Endothelial cell of umbilical vein (primary cell): ENCODE measurements at regions not wholly inside any gene's neighbourhood (a gene's known extent, or its start where the extent isn't known, plus 50 kb on each side); places are given as distances from the start of the nearest gene placed in this dataset.

ENCODE experiments used
- BruUV-seq: library from RNA; stranded (reverse); fragments of 400-500 nt; replicated peaks from 2 replicates; lab custom pipeline; 2021; lab: Mats Ljungman, UMichigan
- CTCF ChIA-PET: fragments of 300-600, 350-600 bp; sonication (Branson Sonifier 250); formaldehyde crosslinking; loops from one replicate; lab custom pipeline; 2021; ENCODE audit warnings: antibody characterized with exemption, inconsistent platforms; lab: Charles Lee
- POLR2A ChIA-PET: fragments of 300-600, 350-600 bp; sonication (Branson Sonifier 250); formaldehyde crosslinking; loops from one replicate; lab custom pipeline; 2021; ENCODE audit warnings: antibody characterized with exemption, inconsistent platforms; lab: Charles Lee
- DNase-seq: peaks from one replicate; pipeline ENCODE4 v3.0.0-alpha.2; 2011; ENCODE audit warnings: low read depth, low spot score
- FAIRE-seq: peaks from 2 replicates; lab custom pipeline; 2011; peaks lifted over from hg19 to GRCh38; lab: Jason Lieb, UNC
- H2AFZ ChIP-seq: 2 replicates; pipeline ENCODE4 v1.6.0; 2012; ENCODE audit warnings: low read depth, low read length, control low read depth, inconsistent platforms
- H3K27ac ChIP-seq: 2 replicates; pipeline ENCODE4 v1.5.1; 2011; ENCODE audit warnings: low read depth, mild to moderate bottlenecking, control low read depth, low read length, moderate library complexity; ENCODE audit not compliant: insufficient read depth
- H3K27me3 ChIP-seq, 2 experiments: 2 replicates each; pipeline versions ENCODE4 v1.6.0 to v1.6.1; 2011; ENCODE audit warnings: low read length in 2 of 2, mixed read lengths in 1 of 2; ENCODE audit not compliant: control insufficient read depth in 2 of 2, insufficient read depth in 2 of 2
- H3K36me3 ChIP-seq, 2 experiments: 2 replicates in 1 of 2; 3 replicates in 1 of 2; pipeline ENCODE4 v1.5.1; 2011; ENCODE audit warnings: low read length in 2 of 2, mild to moderate bottlenecking in 1 of 2, moderate library complexity in 1 of 2; ENCODE audit not compliant: control insufficient read depth in 2 of 2, insufficient read depth in 2 of 2; ENCODE audit errors: extremely low read depth in 1 of 2
- H3K4me1 ChIP-seq: 3 replicates; pipeline ENCODE4 v1.5.1; 2011; ENCODE audit warnings: mild to moderate bottlenecking, low read length; ENCODE audit not compliant: control insufficient read depth, insufficient read depth; ENCODE audit errors: extremely low read depth
- H3K4me2 ChIP-seq: 2 replicates; pipeline ENCODE4 v1.6.1; 2011; ENCODE audit warnings: low read length, control low read depth, mixed read lengths; ENCODE audit not compliant: insufficient read depth
- H3K4me3 ChIP-seq, 3 experiments: fragments of 200-600 bp in 1 of 3; sonication (generic), shearing (Covaris generic) in 1 of 3; replicated peaks in 1 of 3; 2 replicates each; pipeline ENCODE4 v1.5.1; 2011 to 2016; ENCODE audit warnings: control low read depth in 3 of 3, low read length in 3 of 3, mild to moderate bottlenecking in 2 of 3, inconsistent platforms in 1 of 3, low read depth in 1 of 3, moderate library complexity in 1 of 3; ENCODE audit not compliant: insufficient read depth in 1 of 3
- H3K79me2 ChIP-seq: 2 replicates; pipeline ENCODE4 v1.6.0; 2012; ENCODE audit warnings: low read length, inconsistent platforms; ENCODE audit not compliant: control insufficient read depth, insufficient read depth
- H3K9ac ChIP-seq: replicated peaks from 2 replicates; pipeline ENCODE3; 2011; ENCODE audit warnings: low read length, control low read depth; ENCODE audit not compliant: insufficient read depth; ENCODE audit errors: extremely low read depth
- H3K9me1 ChIP-seq: replicated peaks from 3 replicates; pipeline ENCODE4 v1.6.0; 2011; ENCODE audit warnings: mild to moderate bottlenecking, low read length; ENCODE audit not compliant: control insufficient read depth, insufficient read depth; ENCODE audit errors: extremely low read depth
- H3K9me3 ChIP-seq: replicated peaks from 2 replicates; pipeline ENCODE4 v1.5.1; 2012; ENCODE audit warnings: low read length, inconsistent platforms; ENCODE audit not compliant: control insufficient read depth, insufficient read depth
- H4K20me1 ChIP-seq: replicated peaks from 2 replicates; pipeline ENCODE3; 2011; ENCODE audit warnings: mild to moderate bottlenecking, low read length; ENCODE audit not compliant: control insufficient read depth, insufficient read depth; ENCODE audit errors: extremely low read depth
- CTCF ChIP-seq, 2 donors: IDR thresholded peaks; 1 replicate in 1 of 2; 2 replicates in 1 of 2; pipeline ENCODE4 v1.5.1; 2011; ENCODE audit warnings: low read length in 2 of 2, mild to moderate bottlenecking in 2 of 2, moderate library complexity in 2 of 2, control low read depth in 1 of 2, inconsistent platforms in 1 of 2, low read depth in 1 of 2; ENCODE audit not compliant: insufficient read depth in 1 of 2; ENCODE audit errors: extremely low read depth in 1 of 2
- EZH2 ChIP-seq: IDR thresholded peaks from 2 replicates; pipeline ENCODE4 v1.6.1; 2012; ENCODE audit warnings: borderline replicate concordance, low read depth, mild to moderate bottlenecking, moderate library complexity, low read length, inconsistent platforms; ENCODE audit not compliant: severe bottlenecking
- FOS ChIP-seq: IDR thresholded peaks from 2 replicates; pipeline ENCODE4 v1.6.1; 2011; ENCODE audit warnings: mild to moderate bottlenecking, low read length, moderate library complexity, borderline replicate concordance; ENCODE audit not compliant: insufficient read depth
- GATA2 ChIP-seq: IDR thresholded peaks from 2 replicates; pipeline ENCODE4 v1.7.0; 2011; ENCODE audit warnings: low read depth, mild to moderate bottlenecking, moderate library complexity, mixed read lengths, low read length; ENCODE audit not compliant: insufficient read length, insufficient read depth
- JUN ChIP-seq: IDR thresholded peaks from 2 replicates; pipeline ENCODE4 v1.6.1; 2011; ENCODE audit warnings: borderline replicate concordance, low read depth; ENCODE audit not compliant: insufficient read length, insufficient read depth
- MYC ChIP-seq: IDR thresholded peaks from one replicate; pipeline ENCODE4 v1.6.1; 2011; ENCODE audit warnings: mild to moderate bottlenecking, low read depth, low read length
- POLR2A ChIP-seq: IDR thresholded peaks from 2 replicates; pipeline ENCODE4 v1.6.1; 2012; ENCODE audit warnings: low read depth, mild to moderate bottlenecking, control low read depth, low read length
- POLR2AphosphoS5 ChIP-seq: IDR thresholded peaks from 2 replicates; pipeline ENCODE4 v1.6.1; 2012; ENCODE audit warnings: low read depth, mild to moderate bottlenecking, control low read depth, low read length, moderate library complexity; ENCODE audit not compliant: insufficient read depth
- dilution Hi-C: fragments of 300-500 bp; cut with MboI; formaldehyde crosslinking; loops from one replicate; pipeline ENCODE4 v1.15.0; 2019; ENCODE audit warnings: low sequenced_read_pairs; ENCODE audit not compliant: extremely low pct_ligation_motif_present
- intact Hi-C: fragments of 100-400 bp; cut with micrococcal nuclease; formaldehyde crosslinking; loops from one replicate; pipeline ENCODE4 v1.10.0; 2022
- TF ChIP-seq, protein P1 (sequence below): IDR thresholded peaks from 2 replicates; pipeline ENCODE4 v1.6.1; 2011; ENCODE audit not compliant: insufficient read depth, insufficient read length

GRCh38 chr16:63244631-63245030 is 1208.4 kb upstream of the CDH8 start:
- FAIRE-seq = no peak

More at GRCh38 chr16:63244631-63245030, 1208.4 kb upstream of the CDH8 start:
- DNase-seq = no peak
- intact Hi-C loops = no loop called here
- dilution Hi-C loops = no loop called here
- no peaks in the 10 kb centered on the region for H3K79me2 ChIP-seq
- H3K9me3 ChIP-seq = no peaks in the 10 kb centered on the region
- no peak overlapping the region for H3K4me3 ChIP-seq
- CTCF ChIA-PET = no interaction called here
- H3K27ac ChIP-seq = no peak overlapping the region
- H3K9ac ChIP-seq = no peak overlapping the region
- H3K27me3 ChIP-seq = no peaks in the 10 kb centered on the region
- TF ChIP-seq POLR2A (no peak), JUN (no peak), CTCF (IDR thresholded peaks at IDR 0.05; ENCODE audit: extremely low read depth in 1 of 2, insufficient read depth in 1 of 2, low read depth in 1 of 2, low read length in 2 of 2) (no peak), FOS (no peak), POLR2AphosphoS5 (no peak), MYC (no peak), GATA2 (no peak), EZH2 (no peak)
- TF ChIP-seq, protein P1, sequence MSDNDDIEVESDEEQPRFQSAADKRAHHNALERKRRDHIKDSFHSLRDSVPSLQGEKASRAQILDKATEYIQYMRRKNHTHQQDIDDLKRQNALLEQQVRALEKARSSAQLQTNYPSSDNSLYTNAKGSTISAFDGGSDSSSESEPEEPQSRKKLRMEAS = no peak
- BruUV-seq = no TSS peak
- H2AFZ ChIP-seq = no peak overlapping the region
- no peaks in the 10 kb centered on the region for H3K36me3 ChIP-seq
- POLR2A ChIA-PET = no interaction called here
- H3K9me1 ChIP-seq = no peaks in the 10 kb centered on the region
- H3K4me1 ChIP-seq = no peaks in the 10 kb centered on the region
- H4K20me1 ChIP-seq = no peaks in the 10 kb centered on the region
- no peak overlapping the region for H3K4me2 ChIP-seq
